ENCODE measurements at regions not wholly inside any gene's neighbourhood (a gene's known extent, or its start where the extent isn't known, plus 50 kb on each side); places are given as distances from the start of the nearest gene placed in this dataset.

- TF ChIP-seq CTCF (conservative IDR thresholded peaks at IDR 0.05 in 1 of 2, IDR thresholded peaks at IDR 0.05 in 1 of 2; ENCODE audit: low read depth in 1 of 2, low read length in 2 of 2) (no peak), EZH2 (IDR thresholded peaks at IDR 0.05; ENCODE audit: low read length, missing control alignments) (no peak)
Observed at GRCh38 chr5:42309865-42310264, 113.4 kb upstream of the GHR start.

Data from fibroblast of lung (primary cell).